Fibroblast of upper back skin (primary cell): ENCODE measurements at regions not wholly inside any gene's neighbourhood (a gene's known extent, or its start where the extent isn't known, plus 50 kb on each side); places are given as distances from the start of the nearest gene placed in this dataset.
"Not testable (repeated sequence)": the region's sequence is repeated elsewhere in the genome, so short reads cannot be mapped to it uniquely, and the experiment has no call there.

Experiments used
- DNase-seq: peaks from one replicate; pipeline ENCODE4 v3.0.0-alpha.2; 2013

GRCh38 chr6:882084-882598 is 189.2 kb upstream of the EXOC2 start:
- DNase-seq = no peak

- DNase-seq = no peak
Observed at GRCh38 chr6:878179-878578, 185.2 kb upstream of the EXOC2 start.

GRCh38 chr6:875012-875411 is 182.1 kb upstream of the EXOC2 start:
- no peak for DNase-seq

- no peak for DNase-seq
Observed at GRCh38 chr6:872570-873125, 179.7 kb upstream of the EXOC2 start.

GRCh38 chr6:871503-871902 is 178.6 kb upstream of the EXOC2 start:
- no peak for DNase-seq

- DNase-seq = no peak
Observed at GRCh38 chr6:870096-870495, 177.2 kb upstream of the EXOC2 start.

- DNase-seq = no peak
Observed at GRCh38 chr6:868201-868600, 175.3 kb upstream of the EXOC2 start.

- no peak for DNase-seq
Observed at GRCh38 chr6:867378-867777, 174.4 kb upstream of the EXOC2 start.

GRCh38 chr6:866316-866715 is 173.4 kb upstream of the EXOC2 start:
- no peak for DNase-seq

- no peak for DNase-seq
Observed at GRCh38 chr6:865846-866245, 172.9 kb upstream of the EXOC2 start.

GRCh38 chr6:863831-864230 is 170.9 kb upstream of the EXOC2 start:
- DNase-seq = no peak

GRCh38 chr6:863127-863526 is 170.2 kb upstream of the EXOC2 start:
- not testable (repeated sequence) for DNase-seq

GRCh38 chr6:859936-860335 is 167.0 kb upstream of the EXOC2 start:
- no peak for DNase-seq

GRCh38 chr6:854406-855118 is 161.6 kb upstream of the EXOC2 start:
- peak; percentile 0 for DNase-seq

- DNase-seq = not testable (repeated sequence)
Observed at GRCh38 chr6:852216-852615, 159.3 kb upstream of the EXOC2 start.

- DNase-seq = no peak
Observed at GRCh38 chr6:849075-849506, 156.2 kb upstream of the EXOC2 start.

GRCh38 chr6:845566-845965 is 152.6 kb upstream of the EXOC2 start:
- DNase-seq = no peak

GRCh38 chr6:845101-845500 is 152.2 kb upstream of the EXOC2 start:
- no peak for DNase-seq

GRCh38 chr6:842141-842540 is 149.2 kb upstream of the EXOC2 start:
- DNase-seq = no peak

- no peak for DNase-seq
Observed at GRCh38 chr6:841569-841968, 148.6 kb upstream of the EXOC2 start.

GRCh38 chr6:839201-839600 is 146.3 kb upstream of the EXOC2 start:
- no peak for DNase-seq

GRCh38 chr6:837380-837779 is 144.4 kb upstream of the EXOC2 start:
- DNase-seq = no peak

- DNase-seq = no peak
Observed at GRCh38 chr6:836276-836853, 143.4 kb upstream of the EXOC2 start.

GRCh38 chr6:835476-836160 is 142.7 kb upstream of the EXOC2 start:
- no peak for DNase-seq
